ENCODE measurements at regions not wholly inside any gene's neighbourhood (a gene's known extent, or its start where the extent isn't known, plus 50 kb on each side); places are given as distances from the start of the nearest gene placed in this dataset.

DNA sequence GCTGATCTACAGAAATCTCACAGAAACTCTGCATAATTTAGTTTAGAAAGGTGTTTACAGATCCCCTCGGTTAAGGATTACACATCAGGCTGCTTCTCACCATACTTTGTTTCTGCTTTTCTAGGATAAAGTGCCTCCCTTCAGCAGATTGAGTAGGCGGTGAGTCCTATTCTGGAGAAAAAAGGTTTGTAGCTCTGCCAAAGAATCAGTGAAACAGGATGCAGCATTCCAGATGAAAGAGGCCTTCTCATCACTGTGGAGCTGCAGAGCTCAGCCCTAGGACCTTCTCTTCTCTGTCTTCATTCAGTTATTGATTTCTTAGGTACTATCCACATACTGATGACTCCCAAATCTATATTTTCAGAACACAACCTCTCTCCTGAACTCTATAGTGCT is 155.5 kb upstream of the KRR1 start:
- ChIA-PET CTCF (interaction anchor here (0.9 to 1.7 kb wide), 3 partner anchors 9 to 13 kb away, joined by 3 to 4 read pairs (median 3); no protein-coding TSS in a partner anchor), POLR2A (no interaction called here)
- DNase-seq (ENCODE audit: low read depth in 1 of 2, low spot score in 1 of 2), result no peak
- Histone ChIP-seq H3K9me3 (no peaks in the 10 kb centered on the region), H3K4me3 (no peak overlapping the region), H3K4me2 (peak overlapping the region; percentile 45), H3K27ac (peak overlapping the region; percentile 16 to 61; a peak in 3 of 6 replicates), H3K4me1 (peaks cover 20% of the 10 kb centered on the region)
- TF ChIP-seq, protein P1, sequence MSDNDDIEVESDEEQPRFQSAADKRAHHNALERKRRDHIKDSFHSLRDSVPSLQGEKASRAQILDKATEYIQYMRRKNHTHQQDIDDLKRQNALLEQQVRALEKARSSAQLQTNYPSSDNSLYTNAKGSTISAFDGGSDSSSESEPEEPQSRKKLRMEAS (IDR thresholded peaks at IDR 0.05), result no peak
- no peak for TF ChIP-seq CEBPB (IDR thresholded peaks at IDR 0.05)
- TF ChIP-seq ESRRA (IDR thresholded peaks at IDR 0.05; ENCODE audit: borderline replicate concordance, low read length), result no peak
- TF ChIP-seq, protein P2, sequence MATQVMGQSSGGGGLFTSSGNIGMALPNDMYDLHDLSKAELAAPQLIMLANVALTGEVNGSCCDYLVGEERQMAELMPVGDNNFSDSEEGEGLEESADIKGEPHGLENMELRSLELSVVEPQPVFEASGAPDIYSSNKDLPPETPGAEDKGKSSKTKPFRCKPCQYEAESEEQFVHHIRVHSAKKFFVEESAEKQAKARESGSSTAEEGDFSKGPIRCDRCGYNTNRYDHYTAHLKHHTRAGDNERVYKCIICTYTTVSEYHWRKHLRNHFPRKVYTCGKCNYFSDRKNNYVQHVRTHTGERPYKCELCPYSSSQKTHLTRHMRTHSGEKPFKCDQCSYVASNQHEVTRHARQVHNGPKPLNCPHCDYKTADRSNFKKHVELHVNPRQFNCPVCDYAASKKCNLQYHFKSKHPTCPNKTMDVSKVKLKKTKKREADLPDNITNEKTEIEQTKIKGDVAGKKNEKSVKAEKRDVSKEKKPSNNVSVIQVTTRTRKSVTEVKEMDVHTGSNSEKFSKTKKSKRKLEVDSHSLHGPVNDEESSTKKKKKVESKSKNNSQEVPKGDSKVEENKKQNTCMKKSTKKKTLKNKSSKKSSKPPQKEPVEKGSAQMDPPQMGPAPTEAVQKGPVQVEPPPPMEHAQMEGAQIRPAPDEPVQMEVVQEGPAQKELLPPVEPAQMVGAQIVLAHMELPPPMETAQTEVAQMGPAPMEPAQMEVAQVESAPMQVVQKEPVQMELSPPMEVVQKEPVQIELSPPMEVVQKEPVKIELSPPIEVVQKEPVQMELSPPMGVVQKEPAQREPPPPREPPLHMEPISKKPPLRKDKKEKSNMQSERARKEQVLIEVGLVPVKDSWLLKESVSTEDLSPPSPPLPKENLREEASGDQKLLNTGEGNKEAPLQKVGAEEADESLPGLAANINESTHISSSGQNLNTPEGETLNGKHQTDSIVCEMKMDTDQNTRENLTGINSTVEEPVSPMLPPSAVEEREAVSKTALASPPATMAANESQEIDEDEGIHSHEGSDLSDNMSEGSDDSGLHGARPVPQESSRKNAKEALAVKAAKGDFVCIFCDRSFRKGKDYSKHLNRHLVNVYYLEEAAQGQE (IDR thresholded peaks at IDR 0.05), result no peak
- TF ChIP-seq HOXB5 (CRISPR knock-in tag; IDR thresholded peaks at IDR 0.05), result no peak
- TF ChIP-seq GATA3 (IDR thresholded peaks at IDR 0.05; ENCODE audit: borderline replicate concordance), result no peak
- no peak for TF ChIP-seq TP53 (CRISPR knock-in tag; IDR thresholded peaks at IDR 0.05)
- TF ChIP-seq CBX2 (IDR thresholded peaks at IDR 0.05; ENCODE audit: borderline replicate concordance, low read depth), result no peak
- no peak for TF ChIP-seq RNF2 (IDR thresholded peaks at IDR 0.05; ENCODE audit: borderline replicate concordance, low read depth)
- no peak for TF ChIP-seq RFX5 (IDR thresholded peaks at IDR 0.05)
- no peak for TF ChIP-seq PHF8 (IDR thresholded peaks at IDR 0.05; ENCODE audit: borderline replicate concordance, low read depth)
- TF ChIP-seq, protein P3, sequence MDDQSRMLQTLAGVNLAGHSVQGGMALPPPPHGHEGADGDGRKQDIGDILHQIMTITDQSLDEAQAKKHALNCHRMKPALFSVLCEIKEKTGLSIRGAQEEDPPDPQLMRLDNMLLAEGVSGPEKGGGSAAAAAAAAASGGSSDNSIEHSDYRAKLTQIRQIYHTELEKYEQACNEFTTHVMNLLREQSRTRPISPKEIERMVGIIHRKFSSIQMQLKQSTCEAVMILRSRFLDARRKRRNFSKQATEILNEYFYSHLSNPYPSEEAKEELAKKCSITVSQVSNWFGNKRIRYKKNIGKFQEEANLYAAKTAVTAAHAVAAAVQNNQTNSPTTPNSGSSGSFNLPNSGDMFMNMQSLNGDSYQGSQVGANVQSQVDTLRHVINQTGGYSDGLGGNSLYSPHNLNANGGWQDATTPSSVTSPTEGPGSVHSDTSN (IDR thresholded peaks at IDR 0.05), result no peak
- no peak for TF ChIP-seq ZFP36 (IDR thresholded peaks at IDR 0.05; ENCODE audit: borderline replicate concordance, partially characterized antibody)
- 77% methylated on average over 2 of the region's 2 CpGs for WGBS (ENCODE audit: missing lambda C conversion rate)
- ATAC-seq, result peak in 1 of 2 experiments; percentile 29; a peak in 3 of 6 replicates
- no peak for FAIRE-seq

DNA sequence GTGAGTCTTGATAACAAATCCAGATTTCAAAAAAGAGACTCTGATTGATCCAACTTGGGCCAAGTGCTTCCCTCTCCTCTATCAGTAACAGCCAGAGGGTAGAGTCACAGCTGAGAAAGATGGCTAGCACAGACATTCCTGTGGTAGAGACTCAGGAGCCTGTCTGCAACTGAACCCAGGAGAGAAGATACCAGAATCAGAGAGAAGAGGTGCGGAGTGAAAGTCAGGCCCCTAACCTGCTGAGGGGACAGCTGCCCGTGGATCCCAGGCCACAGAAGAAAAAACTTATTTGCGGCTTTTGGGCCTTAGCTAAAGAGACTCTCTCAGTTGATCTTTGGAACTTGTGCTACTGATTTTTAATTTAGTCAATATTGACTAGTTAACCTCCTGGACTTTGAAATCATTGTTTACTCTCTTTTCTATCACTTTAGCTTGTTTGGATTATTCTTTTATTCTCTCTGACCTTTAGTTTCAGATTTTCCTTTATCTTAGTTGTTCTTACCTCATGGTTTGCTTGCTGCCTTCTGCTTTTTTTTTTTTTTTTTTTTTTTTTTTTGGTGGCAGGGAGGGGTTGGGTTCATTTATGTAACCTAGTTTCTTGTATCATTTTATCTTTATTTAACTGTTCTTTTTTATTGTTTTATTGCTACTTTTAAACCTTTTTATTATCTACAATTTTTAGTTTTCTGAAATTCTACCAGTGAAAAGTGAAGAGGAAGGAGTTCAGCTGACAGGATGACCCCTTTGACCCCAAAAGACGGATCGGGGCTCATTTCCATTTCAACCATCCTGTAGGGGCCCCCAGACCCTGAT is 154.9 kb upstream of the KRR1 start:
- WGBS (ENCODE audit: missing lambda C conversion rate), result 64% methylated on average over 5 of the region's 5 CpGs
- ChIA-PET CTCF (interaction anchor here (0.9 to 1.2 kb wide), 2 partner anchors 8 to 12 kb away, joined by 3 to 4 read pairs; no protein-coding TSS in a partner anchor), POLR2A (no interaction called here)
- Histone ChIP-seq H3K4me3 (no peak overlapping the region), H3K4me1 (peaks cover 23% of the 10 kb centered on the region), H3K4me2 (peak overlapping the region; percentile 45), H3K27ac (peak overlapping the region; percentile 39 to 72; a peak in 4 of 6 replicates), H3K9me3 (no peaks in the 10 kb centered on the region)
- ATAC-seq (peak in 1 of 2 experiments; percentile 64; a peak in 3 of 6 replicates), DNase-seq (ENCODE audit: low read depth in 1 of 2, low spot score in 1 of 2) (peak in 1 of 2 experiments; percentile 16), FAIRE-seq (no peak)
- TF ChIP-seq CHD2 (IDR thresholded peaks at IDR 0.05; ENCODE audit: low read length, partially characterized antibody) (no peak), CHD4 (IDR thresholded peaks at IDR 0.05; ENCODE audit: borderline replicate concordance) (no peak), HOXB5 (CRISPR knock-in tag; IDR thresholded peaks at IDR 0.05) (no peak), RARB (CRISPR knock-in tag; IDR thresholded peaks at IDR 0.05) (no peak), ZFP36 (IDR thresholded peaks at IDR 0.05; ENCODE audit: borderline replicate concordance, partially characterized antibody) (no peak), HOXA7 (CRISPR knock-in tag; IDR thresholded peaks at IDR 0.05) (no peak), HDAC2 (IDR thresholded peaks at IDR 0.05) (no peak)
- TF ChIP-seq, protein P4, sequence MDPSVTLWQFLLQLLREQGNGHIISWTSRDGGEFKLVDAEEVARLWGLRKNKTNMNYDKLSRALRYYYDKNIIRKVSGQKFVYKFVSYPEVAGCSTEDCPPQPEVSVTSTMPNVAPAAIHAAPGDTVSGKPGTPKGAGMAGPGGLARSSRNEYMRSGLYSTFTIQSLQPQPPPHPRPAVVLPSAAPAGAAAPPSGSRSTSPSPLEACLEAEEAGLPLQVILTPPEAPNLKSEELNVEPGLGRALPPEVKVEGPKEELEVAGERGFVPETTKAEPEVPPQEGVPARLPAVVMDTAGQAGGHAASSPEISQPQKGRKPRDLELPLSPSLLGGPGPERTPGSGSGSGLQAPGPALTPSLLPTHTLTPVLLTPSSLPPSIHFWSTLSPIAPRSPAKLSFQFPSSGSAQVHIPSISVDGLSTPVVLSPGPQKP (IDR thresholded peaks at IDR 0.05; ENCODE audit: low read depth, low read length), result no peak
- TF ChIP-seq, protein P5, sequence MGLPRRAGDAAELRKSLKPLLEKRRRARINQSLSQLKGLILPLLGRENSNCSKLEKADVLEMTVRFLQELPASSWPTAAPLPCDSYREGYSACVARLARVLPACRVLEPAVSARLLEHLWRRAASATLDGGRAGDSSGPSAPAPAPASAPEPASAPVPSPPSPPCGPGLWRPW (IDR thresholded peaks at IDR 0.05), result no peak
- TF ChIP-seq, protein P6, sequence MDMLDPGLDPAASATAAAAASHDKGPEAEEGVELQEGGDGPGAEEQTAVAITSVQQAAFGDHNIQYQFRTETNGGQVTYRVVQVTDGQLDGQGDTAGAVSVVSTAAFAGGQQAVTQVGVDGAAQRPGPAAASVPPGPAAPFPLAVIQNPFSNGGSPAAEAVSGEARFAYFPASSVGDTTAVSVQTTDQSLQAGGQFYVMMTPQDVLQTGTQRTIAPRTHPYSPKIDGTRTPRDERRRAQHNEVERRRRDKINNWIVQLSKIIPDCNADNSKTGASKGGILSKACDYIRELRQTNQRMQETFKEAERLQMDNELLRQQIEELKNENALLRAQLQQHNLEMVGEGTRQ (IDR thresholded peaks at IDR 0.05), result no peak
- TF ChIP-seq, protein P3 (IDR thresholded peaks at IDR 0.05), result no peak
- TF ChIP-seq, protein P7, sequence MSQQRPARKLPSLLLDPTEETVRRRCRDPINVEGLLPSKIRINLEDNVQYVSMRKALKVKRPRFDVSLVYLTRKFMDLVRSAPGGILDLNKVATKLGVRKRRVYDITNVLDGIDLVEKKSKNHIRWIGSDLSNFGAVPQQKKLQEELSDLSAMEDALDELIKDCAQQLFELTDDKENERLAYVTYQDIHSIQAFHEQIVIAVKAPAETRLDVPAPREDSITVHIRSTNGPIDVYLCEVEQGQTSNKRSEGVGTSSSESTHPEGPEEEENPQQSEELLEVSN (IDR thresholded peaks at IDR 0.05; ENCODE audit: borderline replicate concordance, low read depth), result no peak
- TF ChIP-seq, protein P8, sequence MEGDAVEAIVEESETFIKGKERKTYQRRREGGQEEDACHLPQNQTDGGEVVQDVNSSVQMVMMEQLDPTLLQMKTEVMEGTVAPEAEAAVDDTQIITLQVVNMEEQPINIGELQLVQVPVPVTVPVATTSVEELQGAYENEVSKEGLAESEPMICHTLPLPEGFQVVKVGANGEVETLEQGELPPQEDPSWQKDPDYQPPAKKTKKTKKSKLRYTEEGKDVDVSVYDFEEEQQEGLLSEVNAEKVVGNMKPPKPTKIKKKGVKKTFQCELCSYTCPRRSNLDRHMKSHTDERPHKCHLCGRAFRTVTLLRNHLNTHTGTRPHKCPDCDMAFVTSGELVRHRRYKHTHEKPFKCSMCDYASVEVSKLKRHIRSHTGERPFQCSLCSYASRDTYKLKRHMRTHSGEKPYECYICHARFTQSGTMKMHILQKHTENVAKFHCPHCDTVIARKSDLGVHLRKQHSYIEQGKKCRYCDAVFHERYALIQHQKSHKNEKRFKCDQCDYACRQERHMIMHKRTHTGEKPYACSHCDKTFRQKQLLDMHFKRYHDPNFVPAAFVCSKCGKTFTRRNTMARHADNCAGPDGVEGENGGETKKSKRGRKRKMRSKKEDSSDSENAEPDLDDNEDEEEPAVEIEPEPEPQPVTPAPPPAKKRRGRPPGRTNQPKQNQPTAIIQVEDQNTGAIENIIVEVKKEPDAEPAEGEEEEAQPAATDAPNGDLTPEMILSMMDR (IDR thresholded peaks at IDR 0.05), result no peak
